Adrenal gland (tissue), 9 donors: ENCODE measurements at regions not wholly inside any gene's neighbourhood (a gene's known extent, or its start where the extent isn't known, plus 50 kb on each side); places are given as distances from the start of the nearest gene placed in this dataset.

ENCODE experiments used
- DNase-seq, 7 donors: peaks; one replicate each; pipeline ENCODE4 v3.0.0-alpha.2; 2019 to 2020
- H3K27ac ChIP-seq, 5 donors: fragments of 200-600 bp; sonication (generic) in 4 of 5; 1 replicate in 3 of 5; 2 replicates in 2 of 5; pipeline versions ENCODE4 v1.5.1 to v1.8.0; 2016 to 2020; ENCODE audit warnings: mild to moderate bottlenecking in 1 of 5
- H3K27me3 ChIP-seq: fragments of 200-600 bp; 2 replicates; pipeline ENCODE4 v1.8.0; 2021
- H3K36me3 ChIP-seq, 2 donors: fragments of 200-600 bp; replicated peaks in 1 of 2; 1 replicate in 1 of 2; 2 replicates in 1 of 2; pipeline versions ENCODE4 v1.5.1 to v1.8.0; 2018 to 2022
- H3K4me1 ChIP-seq, 2 donors: fragments of 200-600 bp; replicated peaks in 1 of 2; 1 replicate in 1 of 2; 2 replicates in 1 of 2; pipeline versions ENCODE4 v1.5.1 to v1.8.0; 2018 to 2021
- H3K4me3 ChIP-seq, 4 donors: fragments of 200-600 bp; sonication (generic) in 3 of 4; one replicate each; pipeline ENCODE4 v1.5.1; 2016 to 2018
- H3K9me3 ChIP-seq, 3 donors: fragments of 200-600 bp; sonication (generic) in 1 of 3; replicated peaks in 1 of 3; 1 replicate in 2 of 3; 2 replicates in 1 of 3; pipeline versions ENCODE4 v1.5.1 to v1.8.0; 2016 to 2021
- POLR2A ChIP-seq, 2 donors: fragments of 450-650 bp; IDR thresholded peaks; one replicate each; pipeline ENCODE4 v1.6.1; 2017; ENCODE audit warnings: antibody characterized with exemption in 2 of 2, mild to moderate bottlenecking in 2 of 2, moderate library complexity in 1 of 2
- WGBS, 4 donors: extraction: QIAGEN DNeasy Blood & Tissue Kit in 2 of 4; methylation state at CpG; one replicate each; pipeline versions ENCODE4 v1.1.5 to v1.1.7; 2013 to 2017; 5-methylcytosine and 5-hydroxymethylcytosine counted together
- intact Hi-C, 2 donors: fragments of 100-400 bp; cut with DNase I; formaldehyde crosslinking; loops; one replicate each; pipeline versions ENCODE4 v1.14.1 to v1.15.0; 2022 to 2023
- TF ChIP-seq, protein P1 (sequence below), 6 experiments: fragments of 450-650 bp in 4 of 6; fragments of 200-600 bp in 2 of 6; sonication (generic) in 1 of 6; IDR thresholded peaks; 1 replicate in 5 of 6; 2 replicates in 1 of 6; pipeline versions ENCODE4 v1.5.1 to v1.8.0; 2016 to 2021; ENCODE audit warnings: antibody characterized with exemption in 6 of 6, mild to moderate bottlenecking in 2 of 6, moderate library complexity in 1 of 6
- donor health status: healthy with polysubstance abuse.
- donor health status: Bipolar disorder and iron deficiency.
- donor health status: DM: yes; HTN: yes; CAD: no.
- donor health status: DM: no; HTN: no; CAD: no.
- donor health status: DM: no; HTN: no; CAD: no.

- intact Hi-C loops, result no loop called here
Measured at GRCh38 chr13:67353031-67353430, 122.9 kb upstream of the PCDH9 start.

GRCh38 chr13:67351909-67352308, 121.8 kb upstream of the PCDH9 start:
- H3K27ac ChIP-seq, result no peak overlapping the region
- TF ChIP-seq, protein P1, sequence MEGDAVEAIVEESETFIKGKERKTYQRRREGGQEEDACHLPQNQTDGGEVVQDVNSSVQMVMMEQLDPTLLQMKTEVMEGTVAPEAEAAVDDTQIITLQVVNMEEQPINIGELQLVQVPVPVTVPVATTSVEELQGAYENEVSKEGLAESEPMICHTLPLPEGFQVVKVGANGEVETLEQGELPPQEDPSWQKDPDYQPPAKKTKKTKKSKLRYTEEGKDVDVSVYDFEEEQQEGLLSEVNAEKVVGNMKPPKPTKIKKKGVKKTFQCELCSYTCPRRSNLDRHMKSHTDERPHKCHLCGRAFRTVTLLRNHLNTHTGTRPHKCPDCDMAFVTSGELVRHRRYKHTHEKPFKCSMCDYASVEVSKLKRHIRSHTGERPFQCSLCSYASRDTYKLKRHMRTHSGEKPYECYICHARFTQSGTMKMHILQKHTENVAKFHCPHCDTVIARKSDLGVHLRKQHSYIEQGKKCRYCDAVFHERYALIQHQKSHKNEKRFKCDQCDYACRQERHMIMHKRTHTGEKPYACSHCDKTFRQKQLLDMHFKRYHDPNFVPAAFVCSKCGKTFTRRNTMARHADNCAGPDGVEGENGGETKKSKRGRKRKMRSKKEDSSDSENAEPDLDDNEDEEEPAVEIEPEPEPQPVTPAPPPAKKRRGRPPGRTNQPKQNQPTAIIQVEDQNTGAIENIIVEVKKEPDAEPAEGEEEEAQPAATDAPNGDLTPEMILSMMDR (IDR thresholded peaks at IDR 0.05), result no peak
- no peaks in the 10 kb centered on the region for H3K36me3 ChIP-seq
- 80 to 91% (median 86%) methylated on average over 1 of the region's 1 CpG for WGBS, 4 donors
- H3K9me3 ChIP-seq, result no peaks in the 10 kb centered on the region
- H3K4me3 ChIP-seq, result no peak overlapping the region
- intact Hi-C loops, result no loop called here
- no peaks in the 10 kb centered on the region for H3K4me1 ChIP-seq
- DNase-seq, result no peak
- no peaks in the 10 kb centered on the region for H3K27me3 ChIP-seq

More at GRCh38 chr13:67353031-67353430, 122.9 kb upstream of the PCDH9 start:
- Histone ChIP-seq H3K9me3 (no peaks in the 10 kb centered on the region), H3K27ac (no peak overlapping the region), H3K27me3 (no peaks in the 10 kb centered on the region), H3K4me1 (no peaks in the 10 kb centered on the region), H3K36me3 (no peaks in the 10 kb centered on the region), H3K4me3 (no peak overlapping the region)
- DNase-seq, result no peak
- no peak for TF ChIP-seq POLR2A (IDR thresholded peaks at IDR 0.05)
- TF ChIP-seq, protein P1 (IDR thresholded peaks at IDR 0.05), result no peak
- WGBS, 4 donors, result 33 to 57% (median 39%) methylated on average over 1 of the region's 1 CpG

DNA sequence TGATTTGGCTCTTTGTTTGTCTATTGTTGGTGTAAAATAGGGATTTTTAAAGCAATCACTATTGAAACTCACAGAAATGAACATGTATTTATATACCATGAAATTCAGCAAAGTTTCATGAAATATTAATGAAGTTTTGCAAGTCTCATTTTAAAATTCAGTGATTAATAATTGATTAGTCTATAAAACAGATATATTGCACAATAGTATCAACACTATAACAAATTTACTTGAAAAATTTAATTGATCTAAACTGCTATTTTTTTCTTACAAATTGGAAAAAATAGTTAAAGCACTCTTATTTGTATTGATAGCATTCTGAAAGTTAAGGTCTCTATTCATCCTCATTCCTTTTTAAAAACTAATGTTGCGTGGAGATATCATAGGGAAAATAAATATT, 121.0 kb upstream of the PCDH9 start:
- Histone ChIP-seq H3K4me1 (no peaks in the 10 kb centered on the region), H3K4me3 (no peak overlapping the region), H3K9me3 (no peaks in the 10 kb centered on the region), H3K27me3 (no peaks in the 10 kb centered on the region), H3K27ac (no peak overlapping the region), H3K36me3 (no peaks in the 10 kb centered on the region)
- TF ChIP-seq, protein P1 (IDR thresholded peaks at IDR 0.05), result no peak
- no peak for TF ChIP-seq POLR2A (IDR thresholded peaks at IDR 0.05)
- no peak for DNase-seq
- intact Hi-C loops, result no loop called here
- WGBS, 4 donors, result 88 to 95% (median 94%) methylated on average over 1 of the region's 1 CpG

DNA sequence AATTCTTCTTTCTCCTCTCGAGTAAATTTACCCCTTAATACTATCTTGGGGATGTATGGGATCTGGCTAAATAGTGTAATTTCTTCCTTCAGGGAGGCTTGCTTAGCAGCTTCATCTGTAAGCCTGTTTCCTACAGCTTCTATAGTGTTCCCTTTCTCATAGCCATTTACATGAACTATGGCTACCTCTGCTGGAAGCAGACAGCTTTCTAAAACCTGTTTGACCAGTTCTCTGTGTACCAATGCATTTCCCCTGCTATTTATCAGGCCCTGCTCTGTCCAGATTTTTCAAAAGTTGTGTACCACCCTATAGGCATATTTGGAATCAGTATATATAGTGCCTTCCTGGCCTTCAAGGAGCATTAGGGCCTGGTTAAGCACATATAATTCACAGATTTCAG, 113.6 kb upstream of the PCDH9 start:
- Histone ChIP-seq H3K9me3 (no peaks in the 10 kb centered on the region), H3K4me1 (no peaks in the 10 kb centered on the region), H3K27me3 (no peaks in the 10 kb centered on the region), H3K36me3 (no peaks in the 10 kb centered on the region), H3K27ac (no peak overlapping the region), H3K4me3 (no peak overlapping the region)
- TF ChIP-seq POLR2A (IDR thresholded peaks at IDR 0.05), result no peak
- TF ChIP-seq, protein P1 (IDR thresholded peaks at IDR 0.05), result no peak
- intact Hi-C loops, result no loop called here
- 58 to 72% (median 63%) methylated on average over 1 of the region's 1 CpG for WGBS, 4 donors
- no peak for DNase-seq
